ENCODE measurements at regions not wholly inside any gene's neighbourhood (a gene's known extent, or its start where the extent isn't known, plus 50 kb on each side); places are given as distances from the start of the nearest gene placed in this dataset.

DNA sequence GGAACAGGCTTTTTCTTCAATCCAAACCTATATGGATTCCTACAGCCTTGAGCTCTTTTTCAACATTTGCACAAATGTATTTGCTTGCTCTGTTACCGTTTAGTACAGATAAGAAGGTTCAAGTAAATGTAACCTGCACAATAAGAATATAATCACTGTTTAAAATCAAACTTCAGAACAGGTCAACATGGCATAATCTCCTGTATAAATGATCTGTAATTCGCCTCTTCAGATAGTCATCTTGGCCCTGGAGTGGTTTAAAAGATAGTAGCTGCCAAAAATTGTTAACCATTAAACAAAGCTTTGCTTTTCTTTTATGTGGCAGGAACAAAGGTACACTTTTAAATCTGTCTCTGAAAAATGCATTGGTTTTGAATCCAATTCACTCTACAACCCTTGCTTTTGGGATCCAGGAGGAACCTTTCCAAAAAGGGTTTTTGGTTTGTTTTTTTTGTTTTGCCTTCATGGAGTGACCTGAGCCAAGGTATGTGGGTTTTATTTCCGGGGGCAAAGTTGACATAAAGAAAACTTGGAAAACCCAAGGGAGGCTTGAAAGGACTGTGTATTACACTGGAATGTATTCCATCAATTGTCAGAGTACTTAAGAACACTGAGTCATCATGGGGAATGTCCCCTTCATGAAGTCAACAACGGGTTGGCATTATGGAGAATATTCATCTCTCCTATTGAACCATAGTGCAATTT, 210.4 kb upstream of the HCCS start:
- CTCF ChIA-PET = no interaction called here
- no peak for DNase-seq (ENCODE audit: low read depth, low spot score)
- peak; percentile 89 for FAIRE-seq
- H4K20me1 ChIP-seq (replicated peaks; ENCODE audit: control insufficient read depth, extremely low read depth, insufficient read depth, low read length) = no peaks in the 10 kb centered on the region
- H3K4me2 ChIP-seq (ENCODE audit: insufficient read depth, low read length) = peak overlapping the region; percentile 18
- H3K27me3 ChIP-seq (ENCODE audit: control insufficient read depth in 2 of 2, insufficient read depth in 2 of 2, low read length in 2 of 2) = no peaks in the 10 kb centered on the region
- no peak overlapping the region for H3K27ac ChIP-seq (ENCODE audit: insufficient read depth, low read depth, low read length)
- POLR2A ChIA-PET = no interaction called here
- H3K4me3 ChIP-seq (replicated peaks in 1 of 3; ENCODE audit: insufficient read depth in 1 of 3, low read depth in 1 of 3, low read length in 3 of 3) = no peak overlapping the region
- no peak overlapping the region for H2AFZ ChIP-seq (ENCODE audit: low read depth, low read length)
- intact Hi-C loops (cut with micrococcal nuclease) = loop anchor here (2.0 kb wide), 1 partner anchor 22 kb away; no protein-coding TSS in a partner anchor
- TF ChIP-seq GATA2 (IDR thresholded peaks at IDR 0.05; ENCODE audit: insufficient read depth, insufficient read length, low read depth, low read length) (no peak), POLR2A (IDR thresholded peaks at IDR 0.05; ENCODE audit: low read depth, low read length) (no peak), EZH2 (IDR thresholded peaks at IDR 0.05; ENCODE audit: borderline replicate concordance, low read depth, low read length, severe bottlenecking) (no peak), FOS (IDR thresholded peaks at IDR 0.05; ENCODE audit: borderline replicate concordance, insufficient read depth, low read length) (no peak), POLR2AphosphoS5 (IDR thresholded peaks at IDR 0.05; ENCODE audit: insufficient read depth, low read depth, low read length) (no peak)
- TF ChIP-seq, protein P1, sequence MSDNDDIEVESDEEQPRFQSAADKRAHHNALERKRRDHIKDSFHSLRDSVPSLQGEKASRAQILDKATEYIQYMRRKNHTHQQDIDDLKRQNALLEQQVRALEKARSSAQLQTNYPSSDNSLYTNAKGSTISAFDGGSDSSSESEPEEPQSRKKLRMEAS (IDR thresholded peaks at IDR 0.05; ENCODE audit: insufficient read depth, insufficient read length) = no peak
- no TSS peak for BruUV-seq (replicated peaks)
- no peak overlapping the region for H3K9ac ChIP-seq (replicated peaks; ENCODE audit: extremely low read depth, insufficient read depth, low read length)
- no peaks in the 10 kb centered on the region for H3K79me2 ChIP-seq (ENCODE audit: control insufficient read depth, insufficient read depth, low read length)
- no peaks in the 10 kb centered on the region for H3K9me1 ChIP-seq (replicated peaks; ENCODE audit: control insufficient read depth, extremely low read depth, insufficient read depth, low read length)
- H3K36me3 ChIP-seq (ENCODE audit: control insufficient read depth in 2 of 2, extremely low read depth in 1 of 2, insufficient read depth in 2 of 2, low read length in 2 of 2) = no peaks in the 10 kb centered on the region
- H3K4me1 ChIP-seq (ENCODE audit: control insufficient read depth, extremely low read depth, insufficient read depth, low read length) = peaks cover 6% of the 10 kb centered on the region
- H3K9me3 ChIP-seq (replicated peaks; ENCODE audit: control insufficient read depth, insufficient read depth, low read length) = no peaks in the 10 kb centered on the region
- dilution Hi-C loops (cut with MboI; ENCODE audit: extremely low pct_ligation_motif_present, low sequenced_read_pairs) = no loop called here

DNA sequence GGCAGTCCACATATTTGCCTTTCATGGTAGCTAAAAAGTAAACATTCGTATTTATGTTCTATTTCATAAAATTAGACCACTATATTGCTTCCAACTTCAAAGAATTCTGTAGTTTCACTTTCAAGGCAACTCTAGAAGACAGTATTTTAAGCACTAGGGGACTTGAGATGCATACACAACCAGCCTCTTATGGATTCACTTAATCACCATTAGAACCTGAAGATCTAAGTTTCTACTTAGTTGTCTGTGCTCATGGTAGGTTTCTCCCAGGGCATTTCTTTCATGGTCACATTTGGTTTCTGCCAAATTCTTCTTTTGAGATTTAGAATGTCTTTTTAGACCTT, 209.9 kb upstream of the HCCS start:
- no peaks in the 10 kb centered on the region for H3K9me3 ChIP-seq (replicated peaks; ENCODE audit: control insufficient read depth, insufficient read depth, low read length)
- CTCF ChIA-PET = no interaction called here
- no peaks in the 10 kb centered on the region for H3K27me3 ChIP-seq (ENCODE audit: control insufficient read depth in 2 of 2, insufficient read depth in 2 of 2, low read length in 2 of 2)
- no peak for TF ChIP-seq MYC (IDR thresholded peaks at IDR 0.05; ENCODE audit: low read depth, low read length)
- TF ChIP-seq JUN (IDR thresholded peaks at IDR 0.05; ENCODE audit: borderline replicate concordance, insufficient read depth, insufficient read length, low read depth) = no peak
- TF ChIP-seq, protein P1 (IDR thresholded peaks at IDR 0.05; ENCODE audit: insufficient read depth, insufficient read length) = no peak
- TF ChIP-seq, protein P2, sequence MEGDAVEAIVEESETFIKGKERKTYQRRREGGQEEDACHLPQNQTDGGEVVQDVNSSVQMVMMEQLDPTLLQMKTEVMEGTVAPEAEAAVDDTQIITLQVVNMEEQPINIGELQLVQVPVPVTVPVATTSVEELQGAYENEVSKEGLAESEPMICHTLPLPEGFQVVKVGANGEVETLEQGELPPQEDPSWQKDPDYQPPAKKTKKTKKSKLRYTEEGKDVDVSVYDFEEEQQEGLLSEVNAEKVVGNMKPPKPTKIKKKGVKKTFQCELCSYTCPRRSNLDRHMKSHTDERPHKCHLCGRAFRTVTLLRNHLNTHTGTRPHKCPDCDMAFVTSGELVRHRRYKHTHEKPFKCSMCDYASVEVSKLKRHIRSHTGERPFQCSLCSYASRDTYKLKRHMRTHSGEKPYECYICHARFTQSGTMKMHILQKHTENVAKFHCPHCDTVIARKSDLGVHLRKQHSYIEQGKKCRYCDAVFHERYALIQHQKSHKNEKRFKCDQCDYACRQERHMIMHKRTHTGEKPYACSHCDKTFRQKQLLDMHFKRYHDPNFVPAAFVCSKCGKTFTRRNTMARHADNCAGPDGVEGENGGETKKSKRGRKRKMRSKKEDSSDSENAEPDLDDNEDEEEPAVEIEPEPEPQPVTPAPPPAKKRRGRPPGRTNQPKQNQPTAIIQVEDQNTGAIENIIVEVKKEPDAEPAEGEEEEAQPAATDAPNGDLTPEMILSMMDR (IDR thresholded peaks at IDR 0.05; ENCODE audit: extremely low read depth in 1 of 2, insufficient read depth in 1 of 2, low read depth in 1 of 2, low read length in 2 of 2) = no peak
- TF ChIP-seq GATA2 (IDR thresholded peaks at IDR 0.05; ENCODE audit: insufficient read depth, insufficient read length, low read depth, low read length) = no peak
- TF ChIP-seq POLR2AphosphoS5 (IDR thresholded peaks at IDR 0.05; ENCODE audit: insufficient read depth, low read depth, low read length) = no peak
- no peak for TF ChIP-seq FOS (IDR thresholded peaks at IDR 0.05; ENCODE audit: borderline replicate concordance, insufficient read depth, low read length)
- TF ChIP-seq POLR2A (IDR thresholded peaks at IDR 0.05; ENCODE audit: low read depth, low read length) = no peak
- TF ChIP-seq EZH2 (IDR thresholded peaks at IDR 0.05; ENCODE audit: borderline replicate concordance, low read depth, low read length, severe bottlenecking) = no peak
- POLR2A ChIA-PET = no interaction called here
- no peak for FAIRE-seq
- dilution Hi-C loops (cut with MboI; ENCODE audit: extremely low pct_ligation_motif_present, low sequenced_read_pairs) (no loop called here), intact Hi-C loops (cut with micrococcal nuclease) (loop anchor here (2.0 kb wide), 1 partner anchor 22 kb away; no protein-coding TSS in a partner anchor)
- no peaks in the 10 kb centered on the region for H4K20me1 ChIP-seq (replicated peaks; ENCODE audit: control insufficient read depth, extremely low read depth, insufficient read depth, low read length)
- no peak overlapping the region for H2AFZ ChIP-seq (ENCODE audit: low read depth, low read length)
- no peaks in the 10 kb centered on the region for H3K9me1 ChIP-seq (replicated peaks; ENCODE audit: control insufficient read depth, extremely low read depth, insufficient read depth, low read length)
- no peak overlapping the region for H3K9ac ChIP-seq (replicated peaks; ENCODE audit: extremely low read depth, insufficient read depth, low read length)
- DNase-seq (ENCODE audit: low read depth, low spot score) = peak; percentile 34
- no peaks in the 10 kb centered on the region for H3K79me2 ChIP-seq (ENCODE audit: control insufficient read depth, insufficient read depth, low read length)
- H3K36me3 ChIP-seq (ENCODE audit: control insufficient read depth in 2 of 2, extremely low read depth in 1 of 2, insufficient read depth in 2 of 2, low read length in 2 of 2) = no peaks in the 10 kb centered on the region
- H3K4me1 ChIP-seq (ENCODE audit: control insufficient read depth, extremely low read depth, insufficient read depth, low read length) = peaks cover 6% of the 10 kb centered on the region
- no TSS peak for BruUV-seq (replicated peaks)
- peak overlapping the region; percentile 18 for H3K4me2 ChIP-seq (ENCODE audit: insufficient read depth, low read length)
- no peak overlapping the region for H3K27ac ChIP-seq (ENCODE audit: insufficient read depth, low read depth, low read length)
- no peak overlapping the region for H3K4me3 ChIP-seq (replicated peaks in 1 of 3; ENCODE audit: insufficient read depth in 1 of 3, low read depth in 1 of 3, low read length in 3 of 3)

Data from endothelial cell of umbilical vein (primary cell).